ENCODE measurements at regions not wholly inside any gene's neighbourhood (a gene's known extent, or its start where the extent isn't known, plus 50 kb on each side); places are given as distances from the start of the nearest gene placed in this dataset.

DNA sequence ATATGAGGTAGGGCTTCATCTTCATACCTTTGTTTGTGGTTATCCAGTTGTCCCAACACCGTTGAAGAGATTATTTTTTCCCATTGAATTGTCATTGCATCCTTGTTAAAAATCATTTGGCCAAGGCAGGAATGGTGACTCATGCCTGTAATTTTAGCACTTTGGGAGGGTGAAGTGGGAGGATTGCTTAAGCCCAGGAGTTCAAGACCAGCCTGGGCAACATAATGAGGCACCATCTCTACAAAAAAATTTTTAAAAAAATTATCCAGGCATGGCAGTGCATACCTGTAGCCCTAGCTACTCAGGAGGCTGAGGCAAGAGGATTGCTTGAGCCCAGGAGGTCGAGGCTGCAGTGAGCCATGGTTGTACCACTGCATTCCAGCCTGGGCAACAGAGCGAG, 223.9 kb downstream of the TANC2 start:
- no peak overlapping the region for H2AFZ ChIP-seq (ENCODE audit: low read length)
- no peaks in the 10 kb centered on the region for H3K9me3 ChIP-seq (ENCODE audit: control insufficient read depth, low read depth, low read length)
- H3K4me1 ChIP-seq (ENCODE audit: insufficient read depth, low read length), result no peaks in the 10 kb centered on the region
- no peak for TF ChIP-seq CTCF (conservative IDR thresholded peaks at IDR 0.05)
- H2BK15ac ChIP-seq (ENCODE audit: low read depth, low read length), result no peak overlapping the region
- H3K27ac ChIP-seq (ENCODE audit: insufficient read length, low read depth, low read length), result no peak overlapping the region
- H2BK120ac ChIP-seq (ENCODE audit: low read depth, low read length, poor library complexity, severe bottlenecking), result no peak overlapping the region
- H3K79me2 ChIP-seq (ENCODE audit: insufficient read depth, low read length), result no peaks in the 10 kb centered on the region
- H2AK5ac ChIP-seq (ENCODE audit: insufficient read length, low read length), result no peak overlapping the region
- H3K4me3 Mint-ChIP-seq, result no peak overlapping the region
- H3K36me3 Mint-ChIP-seq (ENCODE audit: insufficient read depth in 1 of 3, low read depth in 3 of 3), result no peaks in the 10 kb centered on the region
- no peaks in the 10 kb centered on the region for H3K79me1 ChIP-seq (ENCODE audit: insufficient read depth, low read depth, low read length, poor library complexity, severe bottlenecking)
- H2BK5ac ChIP-seq (ENCODE audit: insufficient read length, low read length), result no peak overlapping the region
- H4K8ac ChIP-seq (replicated peaks; ENCODE audit: insufficient read length, low read depth, low read length), result no peak overlapping the region
- no peaks in the 10 kb centered on the region for H3K4me1 Mint-ChIP-seq
- no peaks in the 10 kb centered on the region for H3K27me3 Mint-ChIP-seq (ENCODE audit: low read depth)
- H3K23me2 ChIP-seq (ENCODE audit: insufficient read length, low read depth, low read length, poor library complexity, severe bottlenecking), result no peaks in the 10 kb centered on the region
- H2BK12ac ChIP-seq (ENCODE audit: insufficient read length, low read depth, low read length), result no peak overlapping the region
- no peak overlapping the region for H3K9ac ChIP-seq (ENCODE audit: extremely low read depth, insufficient read length, low read length)
- H3K56ac ChIP-seq (ENCODE audit: insufficient read length, low read depth, low read length), result no peak overlapping the region
- no peak overlapping the region for H3K27ac Mint-ChIP-seq
- no peaks in the 10 kb centered on the region for H3K27me3 ChIP-seq (ENCODE audit: insufficient read depth, low read length)
- WGBS (ENCODE audit: extremely low coverage, insufficient read length, low lambda C conversion rate), result no CpG with 5 or more reads among the region's 3 CpGs
- no peak overlapping the region for H3K14ac ChIP-seq (ENCODE audit: insufficient read depth, low read length)
- H3K4me2 ChIP-seq (ENCODE audit: insufficient read depth, insufficient read length, low read length), result no peak overlapping the region
- H3K9me3 Mint-ChIP-seq, result no peaks in the 10 kb centered on the region
- no peak overlapping the region for H4K5ac ChIP-seq (ENCODE audit: insufficient read length, low read depth, low read length)
- no peak overlapping the region for H3K4ac ChIP-seq (ENCODE audit: low read depth, low read length)
- no peak overlapping the region for H4K91ac ChIP-seq (ENCODE audit: insufficient read length, low read depth, low read length)
- no peak overlapping the region for H3T11ph ChIP-seq (ENCODE audit: low read length)
- no peak overlapping the region for H3K23ac ChIP-seq (ENCODE audit: insufficient read length, low read depth, low read length)
- DNase-seq, result no peak
- H4K20me1 ChIP-seq (ENCODE audit: control insufficient read depth, insufficient read depth, insufficient read length), result no peaks in the 10 kb centered on the region
- H2BK20ac ChIP-seq (ENCODE audit: low read depth, low read length, poor library complexity, severe bottlenecking), result no peak overlapping the region
- H3K18ac ChIP-seq (ENCODE audit: insufficient read length, low read depth, low read length), result no peak overlapping the region
